H1 (cell line): ENCODE measurements at regions not wholly inside any gene's neighbourhood (a gene's known extent, or its start where the extent isn't known, plus 50 kb on each side); places are given as distances from the start of the nearest gene placed in this dataset.

Source experiments
- CTCF ChIA-PET: fragments of 300-600 bp; sonication (Branson Sonifier 250); formaldehyde crosslinking; loops from one replicate; lab custom pipeline; 2021; ENCODE audit not compliant: partially characterized antibody; lab: Charles Lee
- POLR2A ChIA-PET: fragments of 300-600 bp; sonication (Branson Sonifier 250); formaldehyde crosslinking; loops from one replicate; lab custom pipeline; 2021; ENCODE audit warnings: inconsistent platforms; ENCODE audit not compliant: partially characterized antibody; lab: Charles Lee
- DNase-seq, 2 experiments: peaks; one replicate each; pipeline versions ENCODE4 v3.0.0 to v3.0.0-alpha.2; 2010 to 2022; ENCODE audit warnings: low spot score in 2 of 2, low read depth in 1 of 2, mixed read lengths in 1 of 2
- FAIRE-seq: peaks from 2 replicates; lab custom pipeline; 2011; peaks lifted over from hg19 to GRCh38; lab: Jason Lieb, UNC
- H2AFZ ChIP-seq: 2 replicates; pipeline ENCODE4 v1.8.1; 2012; ENCODE audit warnings: low read length, inconsistent platforms
- H2AK5ac ChIP-seq: 2 replicates; pipeline ENCODE4 v1.6.1; 2013; ENCODE audit warnings: low read depth, low read length
- H2BK120ac ChIP-seq: replicated peaks from 2 replicates; pipeline ENCODE3; 2013; ENCODE audit warnings: low read depth, low read length, inconsistent platforms
- H2BK12ac ChIP-seq: 2 replicates; pipeline ENCODE4 v1.6.1; 2013; ENCODE audit warnings: low read depth, low read length
- H2BK15ac ChIP-seq: 2 replicates; pipeline ENCODE4 v1.6.1; 2013; ENCODE audit warnings: low read length
- H2BK20ac ChIP-seq: 2 replicates; pipeline ENCODE4 v1.6.1; 2013; ENCODE audit warnings: low read length
- H2BK5ac ChIP-seq: 2 replicates; pipeline ENCODE4 v1.6.1; 2013; ENCODE audit warnings: low read depth, low read length
- H3K14ac ChIP-seq: 2 replicates; pipeline ENCODE4 v1.6.1; 2013; ENCODE audit warnings: inconsistent platforms; ENCODE audit not compliant: insufficient read length
- H3K18ac ChIP-seq: 2 replicates; pipeline ENCODE4 v1.6.1; 2013; ENCODE audit warnings: low read length; ENCODE audit errors: extremely low read depth
- H3K23ac ChIP-seq: 2 replicates; pipeline ENCODE4 v1.6.1; 2013; ENCODE audit warnings: inconsistent platforms; ENCODE audit not compliant: insufficient read length
- H3K23me2 ChIP-seq: 2 replicates; pipeline ENCODE4 v1.6.1; 2013; ENCODE audit warnings: low read depth, low read length
- H3K27ac ChIP-seq: 2 replicates; pipeline ENCODE4 v1.6.1; 2011; ENCODE audit warnings: low read depth, low read length, inconsistent platforms
- H3K27me3 ChIP-seq, 4 experiments: replicated peaks in 1 of 4; 1 replicate in 1 of 4; 2 replicates in 3 of 4; pipeline versions ENCODE4 v1.6.1 to v1.8.1; 2011 to 2013; ENCODE audit warnings: low read length in 3 of 4, mild to moderate bottlenecking in 3 of 4, inconsistent platforms in 2 of 4, mixed read lengths in 2 of 4, moderate library complexity in 1 of 4; ENCODE audit not compliant: control insufficient read depth in 3 of 4, insufficient read depth in 3 of 4; ENCODE audit errors: extremely low read depth in 1 of 4
- H3K36me3 ChIP-seq, 4 experiments: 2 replicates each; pipeline versions ENCODE4 v1.6.1 to v1.8.1; 2011 to 2013; ENCODE audit warnings: mild to moderate bottlenecking in 4 of 4, low read length in 3 of 4, moderate library complexity in 2 of 4, control low read depth in 1 of 4, inconsistent platforms in 1 of 4; ENCODE audit not compliant: insufficient read depth in 4 of 4, control insufficient read depth in 2 of 4
- H3K4ac ChIP-seq: replicated peaks from 2 replicates; pipeline ENCODE3; 2013; ENCODE audit warnings: low read length, low read depth, mixed read lengths, inconsistent platforms; ENCODE audit not compliant: insufficient read length
- H3K4me1 ChIP-seq, 4 experiments: replicated peaks in 1 of 4; 1 replicate in 1 of 4; 2 replicates in 3 of 4; pipeline versions ENCODE4 v1.6.1 to v1.8.1; 2011 to 2013; ENCODE audit warnings: low read length in 3 of 4, inconsistent platforms in 2 of 4, mixed read lengths in 1 of 4; ENCODE audit not compliant: insufficient read depth in 4 of 4, control insufficient read depth in 3 of 4
- H3K4me2 ChIP-seq, 2 experiments: 2 replicates each; pipeline versions ENCODE4 v1.6.1 to v1.8.1; 2011 to 2013; ENCODE audit warnings: low read depth in 2 of 2, low read length in 2 of 2, control low read depth in 1 of 2, inconsistent platforms in 1 of 2, mild to moderate bottlenecking in 1 of 2; ENCODE audit not compliant: insufficient read depth in 1 of 2
- H3K4me3 ChIP-seq, 4 experiments: fragments of 200-600, 300-600 bp in 1 of 4; sonication (generic), shearing (Covaris generic), sonication (Bioruptor Twin) in 1 of 4; 2 replicates each; pipeline versions ENCODE4 v1.5.1 to v1.8.1; 2011 to 2016; ENCODE audit warnings: low read length in 4 of 4, low read depth in 3 of 4, control low read depth in 2 of 4, inconsistent platforms in 2 of 4, mild to moderate bottlenecking in 2 of 4, mixed read lengths in 1 of 4, moderate library complexity in 1 of 4; ENCODE audit not compliant: insufficient read depth in 2 of 4; ENCODE audit errors: extremely low read depth in 1 of 4
- H3K56ac ChIP-seq: replicated peaks from 2 replicates; pipeline ENCODE3; 2013; ENCODE audit warnings: low read depth, mild to moderate bottlenecking, mixed read lengths, low read length, inconsistent platforms; ENCODE audit not compliant: insufficient read length
- H3K79me1 ChIP-seq: 2 replicates; pipeline ENCODE4 v1.6.1; 2013; ENCODE audit warnings: low read depth, low read length, control low read depth
- H3K79me2 ChIP-seq, 2 experiments: 2 replicates each; pipeline versions ENCODE4 v1.6.1 to v1.8.1; 2012 to 2013; ENCODE audit warnings: low read length in 2 of 2, mild to moderate bottlenecking in 2 of 2, inconsistent platforms in 1 of 2; ENCODE audit not compliant: insufficient read depth in 2 of 2, control insufficient read depth in 1 of 2
- H3K9ac ChIP-seq, 4 experiments: replicated peaks in 1 of 4; 1 replicate in 1 of 4; 2 replicates in 3 of 4; pipeline versions ENCODE4 v1.6.1 to v1.8.1; 2011 to 2013; ENCODE audit warnings: low read depth in 3 of 4, low read length in 3 of 4, control low read depth in 2 of 4, mild to moderate bottlenecking in 2 of 4, moderate library complexity in 2 of 4, inconsistent platforms in 1 of 4; ENCODE audit errors: extremely low read depth in 1 of 4
- H3K9me3 ChIP-seq, 2 experiments: 2 replicates each; pipeline versions ENCODE4 v1.6.1 to v1.8.1; 2012 to 2013; ENCODE audit warnings: mild to moderate bottlenecking in 2 of 2, moderate library complexity in 2 of 2, control low read depth in 1 of 2, inconsistent platforms in 1 of 2, low read depth in 1 of 2, low read length in 1 of 2, mixed read lengths in 1 of 2; ENCODE audit not compliant: insufficient read depth in 2 of 2
- H4K20me1 ChIP-seq, 2 experiments: replicated peaks in 1 of 2; 2 replicates each; pipeline versions ENCODE3 to v1.8.1; 2011 to 2013; ENCODE audit warnings: inconsistent platforms in 2 of 2, low read length in 2 of 2, mild to moderate bottlenecking in 1 of 2; ENCODE audit not compliant: insufficient read depth in 2 of 2, control insufficient read depth in 1 of 2
- H4K5ac ChIP-seq: 2 replicates; pipeline ENCODE4 v1.6.1; 2013; ENCODE audit warnings: low read length, low read depth, mixed read lengths, inconsistent platforms; ENCODE audit not compliant: insufficient read length
- H4K8ac ChIP-seq: 2 replicates; pipeline ENCODE4 v1.8.0; 2013; ENCODE audit warnings: mild to moderate bottlenecking, moderate library complexity, low read length, inconsistent platforms; ENCODE audit not compliant: insufficient read depth; ENCODE audit errors: extremely low read depth
- H4K91ac ChIP-seq: replicated peaks from 2 replicates; pipeline ENCODE3; 2013; ENCODE audit warnings: low read length, mixed read lengths, inconsistent platforms; ENCODE audit not compliant: insufficient read length
- CBX5 ChIP-seq: fragments of 300-800, 300-1000 bp; sonication (generic); IDR thresholded peaks from 2 replicates; pipeline ENCODE4 v1.7.1; 2016; ENCODE audit warnings: antibody characterized with exemption, low read length, low read depth
- CTCF ChIP-seq, 3 experiments: IDR thresholded peaks; 1 replicate in 2 of 3; 2 replicates in 1 of 3; pipeline versions ENCODE4 v1.5.1 to v1.6.1; 2011; ENCODE audit warnings: low read length in 3 of 3, mild to moderate bottlenecking in 3 of 3, inconsistent platforms in 2 of 3, low read depth in 1 of 3, moderate library complexity in 1 of 3; ENCODE audit not compliant: insufficient read depth in 1 of 3; ENCODE audit errors: control extremely low read depth in 1 of 3
- EP300 ChIP-seq, 2 experiments: IDR thresholded peaks; 1 replicate in 1 of 2; 2 replicates in 1 of 2; pipeline ENCODE4 v1.6.1; 2011 to 2012; ENCODE audit warnings: low read depth in 2 of 2, low read length in 2 of 2, mild to moderate bottlenecking in 2 of 2, borderline replicate concordance in 1 of 2, inconsistent platforms in 1 of 2, moderate library complexity in 1 of 2
- EZH2 ChIP-seq: fragments of 200-600 bp; sonication (generic); IDR thresholded peaks from 2 replicates; pipeline ENCODE4 v1.7.1; 2012; ENCODE audit warnings: low read depth, mild to moderate bottlenecking, moderate library complexity, low read length, inconsistent platforms; ENCODE audit not compliant: severe bottlenecking
- GTF2F1 ChIP-seq: IDR thresholded peaks from 2 replicates; pipeline ENCODE4 v1.6.1; 2012; ENCODE audit warnings: low read depth, low read length, improper control_type of control experiment, borderline replicate concordance
- KDM1A ChIP-seq: fragments of 200-600, 300-600 bp; sonication (generic); IDR thresholded peaks from 2 replicates; pipeline ENCODE4 v1.7.1; 2016; ENCODE audit warnings: mild to moderate bottlenecking, low read length, borderline replicate concordance
- MAFK ChIP-seq: IDR thresholded peaks from 2 replicates; pipeline ENCODE4 v1.6.1; 2012; ENCODE audit warnings: low read depth, mild to moderate bottlenecking, improper control_type of control experiment, low read length
- PHF8 ChIP-seq: fragments of 200-600 bp; sonication (generic); conservative IDR thresholded peaks from 2 replicates; pipeline ENCODE4 v1.7.1; 2012; ENCODE audit warnings: low read depth, mild to moderate bottlenecking, inconsistent platforms, low read length, moderate library complexity
- RFX5 ChIP-seq: IDR thresholded peaks from 2 replicates; pipeline ENCODE4 v1.6.1; 2011; ENCODE audit warnings: low read depth, low read length, improper control_type of control experiment, borderline replicate concordance
- TAF7 ChIP-seq: optimal IDR thresholded peaks from 2 replicates; pipeline ENCODE3; 2011; ENCODE audit warnings: low read depth, mild to moderate bottlenecking, inconsistent platforms, low read length, moderate library complexity, borderline replicate concordance
- YY1 ChIP-seq: IDR thresholded peaks from 2 replicates; pipeline ENCODE4 v1.6.1; 2011; ENCODE audit warnings: low read depth, mild to moderate bottlenecking, low read length
- WGBS, 2 experiments: shearing (Covaris generic) in 1 of 2; methylation state at CpG; one replicate each; pipeline versions ENCODE4 v1.1.6 to v1.1.7; 2013 to 2015; ENCODE audit warnings: low lambda C conversion rate in 2 of 2, mixed read lengths in 2 of 2, inconsistent platforms in 1 of 2, low coverage in 1 of 2, missing lambda C conversion rate in 1 of 2; ENCODE audit not compliant: insufficient replicate concordance in 2 of 2, insufficient coverage in 1 of 2, insufficient read length in 1 of 2; ENCODE audit errors: extremely low coverage in 1 of 2, missing lambda C conversion rate in 1 of 2; 5-methylcytosine and 5-hydroxymethylcytosine counted together

- Histone ChIP-seq H3K79me1 (no peaks in the 10 kb centered on the region), H2BK20ac (peak overlapping the region; percentile 91; the same call in 1 of the 2 replicates), H2BK120ac (peak overlapping the region; percentile 33), H3K27ac (peak overlapping the region; percentile 13; the same call in 1 of the 2 replicates), H3K27me3 (no peaks in the 10 kb centered on the region), H4K20me1 (no peaks in the 10 kb centered on the region), H3K14ac (no peak overlapping the region), H4K91ac (peak overlapping the region; percentile 8), H3K23ac (no peak overlapping the region), H2AFZ (no peak overlapping the region), H3K36me3 (no peaks in the 10 kb centered on the region), H4K8ac (no peak overlapping the region), H3K4me1 (peaks cover 0 to 17% (median 5%) of the 10 kb centered on the region in 4 experiments; a peak in 6 of 7 replicates), H3K4me2 (peak overlapping the region in 1 of 2 experiments; percentile 42; a peak in 1 of 4 replicates), H4K5ac (no peak overlapping the region), H3K4ac (no peak overlapping the region), H2BK15ac (no peak overlapping the region), H3K56ac (no peak overlapping the region), H3K18ac (no peak overlapping the region), H3K23me2 (no peaks in the 10 kb centered on the region), H3K9me3 (no peaks in the 10 kb centered on the region), H3K79me2 (no peaks in the 10 kb centered on the region), H3K4me3 (no peak overlapping the region), H2AK5ac (no peak overlapping the region), H3K9ac (no peak overlapping the region), H2BK12ac (0 out of 2 replicates have a peak overlapping the region, but pooled peaks have one; percentile 71), H2BK5ac (peak overlapping the region; percentile 36; the same call in 1 of the 2 replicates)
- no peak for DNase-seq
- CTCF ChIA-PET, result interaction anchor here (0.9 to 7.1 kb wide), 6 partner anchors 12 to 431 kb away, joined by 3 to 61 read pairs (median 3); no protein-coding TSS in a partner anchor
- 81% methylated on average over 1 of the region's 1 CpG; no CpG with 5 or more reads in 1 of the 2 experiments for WGBS, 2 experiments
- no peak for FAIRE-seq
- POLR2A ChIA-PET, result interaction anchor here (0.8 kb wide), 1 partner anchor 8 kb away, joined by 3 read pairs; no protein-coding TSS in a partner anchor
- TF ChIP-seq CTCF (IDR thresholded peaks at IDR 0.05; ENCODE audit: control extremely low read depth in 1 of 3, insufficient read depth in 1 of 3, low read depth in 1 of 3, low read length in 3 of 3) (no peak), PHF8 (no peak), CBX5 (no peak), EZH2 (no peak), MAFK (no peak), RFX5 (no peak), TAF7 (no peak), KDM1A (no peak), GTF2F1 (no peak), YY1 (no peak), EP300 (IDR thresholded peaks at IDR 0.05; ENCODE audit: borderline replicate concordance in 1 of 2, low read depth in 2 of 2, low read length in 2 of 2) (no peak)
These were observed 176.0 kb downstream of the SEC16B start for GRCh38 chr1:177793900-177794299.
